IPS-15b (cell line): ENCODE measurements at regions not wholly inside any gene's neighbourhood (a gene's known extent, or its start where the extent isn't known, plus 50 kb on each side); places are given as distances from the start of the nearest gene placed in this dataset.
"Not testable (repeated sequence)": the region's sequence is repeated elsewhere in the genome, so short reads cannot be mapped to it uniquely, and the experiment has no call there.

ENCODE experiments used
- H3K27me3 ChIP-seq: one replicate; pipeline ENCODE4 v1.6.1; 2013; ENCODE audit warnings: low read length; ENCODE audit not compliant: control insufficient read depth, insufficient read depth
- H3K36me3 ChIP-seq: one replicate; pipeline ENCODE4 v1.6.1; 2013; ENCODE audit warnings: low read length; ENCODE audit not compliant: control insufficient read depth, insufficient read depth
- H3K4me1 ChIP-seq: one replicate; pipeline ENCODE4 v1.6.1; 2013; ENCODE audit warnings: mild to moderate bottlenecking, low read length; ENCODE audit not compliant: control insufficient read depth, insufficient read depth
- H3K4me3 ChIP-seq: one replicate; pipeline ENCODE4 v1.5.1; 2013; ENCODE audit warnings: low read depth, low read length
- H3K9ac ChIP-seq: one replicate; pipeline ENCODE4 v1.6.1; 2013; ENCODE audit warnings: low read depth, mild to moderate bottlenecking, low read length
- H3K9me3 ChIP-seq: one replicate; pipeline ENCODE4 v1.6.1; 2013; ENCODE audit warnings: mild to moderate bottlenecking, low read length; ENCODE audit not compliant: control insufficient read depth, insufficient read depth

- H3K9me3 ChIP-seq, result no peaks in the 10 kb centered on the region
- H3K36me3 ChIP-seq, result no peaks in the 10 kb centered on the region
- no peaks in the 10 kb centered on the region for H3K4me1 ChIP-seq
- H3K4me3 ChIP-seq, result no peak overlapping the region
- no peak overlapping the region for H3K9ac ChIP-seq
- no peaks in the 10 kb centered on the region for H3K27me3 ChIP-seq
These were observed 291.5 kb upstream of the EYS start for GRCh38 chr6:65998544-65998943.

GRCh38 chr6:65997539-65997938 lies 290.5 kb upstream of the EYS start:
- Histone ChIP-seq H3K36me3 (no peaks in the 10 kb centered on the region), H3K4me1 (no peaks in the 10 kb centered on the region), H3K9me3 (no peaks in the 10 kb centered on the region), H3K4me3 (no peak overlapping the region), H3K9ac (no peak overlapping the region), H3K27me3 (no peaks in the 10 kb centered on the region)

GRCh38 chr6:65996096-65996495 lies 289.1 kb upstream of the EYS start:
- Histone ChIP-seq H3K4me3 (no peak overlapping the region), H3K27me3 (no peaks in the 10 kb centered on the region), H3K9me3 (no peaks in the 10 kb centered on the region)

GRCh38 chr6:65989676-65990075 lies 282.6 kb upstream of the EYS start:
- H3K27me3 ChIP-seq, result no peaks in the 10 kb centered on the region
- no peaks in the 10 kb centered on the region for H3K9me3 ChIP-seq
- no peak overlapping the region for H3K4me3 ChIP-seq
- no peaks in the 10 kb centered on the region for H3K4me1 ChIP-seq
- H3K36me3 ChIP-seq, result no peaks in the 10 kb centered on the region
- no peak overlapping the region for H3K9ac ChIP-seq

More at GRCh38 chr6:65996096-65996495, 289.1 kb upstream of the EYS start:
- Histone ChIP-seq H3K4me1 (no peaks in the 10 kb centered on the region), H3K9ac (no peak overlapping the region), H3K36me3 (no peaks in the 10 kb centered on the region)

- Histone ChIP-seq H3K9me3 (no peaks in the 10 kb centered on the region), H3K9ac (no peak overlapping the region), H3K27me3 (no peaks in the 10 kb centered on the region)
These were observed 281.0 kb upstream of the EYS start for GRCh38 chr6:65988006-65988405.

GRCh38 chr6:65984089-65984488 lies 277.1 kb upstream of the EYS start:
- Histone ChIP-seq H3K36me3 (no peaks in the 10 kb centered on the region), H3K27me3 (no peaks in the 10 kb centered on the region), H3K9me3 (no peaks in the 10 kb centered on the region), H3K4me1 (no peaks in the 10 kb centered on the region), H3K4me3 (no peak overlapping the region), H3K9ac (no peak overlapping the region)

More at GRCh38 chr6:65988006-65988405, 281.0 kb upstream of the EYS start:
- H3K4me3 ChIP-seq, result no peak overlapping the region
- no peaks in the 10 kb centered on the region for H3K4me1 ChIP-seq
- H3K36me3 ChIP-seq, result no peaks in the 10 kb centered on the region

- H3K9ac ChIP-seq, result no peak overlapping the region
- H3K4me3 ChIP-seq, result no peak overlapping the region
- H3K27me3 ChIP-seq, result no peaks in the 10 kb centered on the region
- no peaks in the 10 kb centered on the region for H3K36me3 ChIP-seq
- H3K4me1 ChIP-seq, result no peaks in the 10 kb centered on the region
- no peaks in the 10 kb centered on the region for H3K9me3 ChIP-seq
These were observed 272.1 kb upstream of the EYS start for GRCh38 chr6:65979120-65979519.

- not testable (repeated sequence) for H3K4me1 ChIP-seq, H3K4me3 ChIP-seq, H3K9ac ChIP-seq, H3K36me3 ChIP-seq, H3K27me3 ChIP-seq, H3K9me3 ChIP-seq
These were observed 264.2 kb upstream of the EYS start for GRCh38 chr6:65971252-65971651.

- Histone ChIP-seq H3K9me3 (no peaks in the 10 kb centered on the region), H3K36me3 (no peaks in the 10 kb centered on the region), H3K4me1 (no peaks in the 10 kb centered on the region), H3K27me3 (no peaks in the 10 kb centered on the region), H3K9ac (no peak overlapping the region), H3K4me3 (no peak overlapping the region)
These were observed 257.2 kb upstream of the EYS start for GRCh38 chr6:65964261-65964660.

- Histone ChIP-seq H3K9me3 (no peaks in the 10 kb centered on the region), H3K4me3 (no peak overlapping the region), H3K27me3 (no peaks in the 10 kb centered on the region), H3K9ac (no peak overlapping the region), H3K36me3 (no peaks in the 10 kb centered on the region), H3K4me1 (no peaks in the 10 kb centered on the region)
These were observed 248.0 kb upstream of the EYS start for GRCh38 chr6:65955034-65955433.

- no peak overlapping the region for H3K4me3 ChIP-seq
- H3K36me3 ChIP-seq, result no peaks in the 10 kb centered on the region
- no peaks in the 10 kb centered on the region for H3K9me3 ChIP-seq
- H3K4me1 ChIP-seq, result no peaks in the 10 kb centered on the region
- no peak overlapping the region for H3K9ac ChIP-seq
- H3K27me3 ChIP-seq, result no peaks in the 10 kb centered on the region
These were observed 241.0 kb upstream of the EYS start for GRCh38 chr6:65948062-65948461.

- H3K9ac ChIP-seq, result no peak overlapping the region
- no peaks in the 10 kb centered on the region for H3K27me3 ChIP-seq
- H3K4me3 ChIP-seq, result no peak overlapping the region
- H3K4me1 ChIP-seq, result no peaks in the 10 kb centered on the region
- H3K36me3 ChIP-seq, result no peaks in the 10 kb centered on the region
- H3K9me3 ChIP-seq, result peaks cover 5% of the 10 kb centered on the region
These were observed 236.5 kb upstream of the EYS start for GRCh38 chr6:65943548-65943947.

- H3K4me3 ChIP-seq, result no peak overlapping the region
- H3K36me3 ChIP-seq, result no peaks in the 10 kb centered on the region
- no peaks in the 10 kb centered on the region for H3K27me3 ChIP-seq
- peaks cover 5% of the 10 kb centered on the region for H3K9me3 ChIP-seq
- H3K9ac ChIP-seq, result no peak overlapping the region
- no peaks in the 10 kb centered on the region for H3K4me1 ChIP-seq
These were observed 236.0 kb upstream of the EYS start for GRCh38 chr6:65943051-65943450.
